Loucy (cell line): ENCODE measurements at regions not wholly inside any gene's neighbourhood (a gene's known extent, or its start where the extent isn't known, plus 50 kb on each side); places are given as distances from the start of the nearest gene placed in this dataset.

Experiments used
- H2AFZ ChIP-seq: fragments of 200-600 bp; sonication (generic); 2 replicates; pipeline ENCODE4 v1.6.0; 2016; ENCODE audit warnings: antibody characterized with exemption, mild to moderate bottlenecking, low read length, moderate library complexity
- H3F3A ChIP-seq: fragments of 200-600 bp; 2 replicates; pipeline ENCODE4 v1.6.0; 2016; ENCODE audit warnings: antibody characterized with exemption, low read depth, mild to moderate bottlenecking
- H3K27me3 ChIP-seq: fragments of 200-600 bp; sonication (generic); 2 replicates; pipeline ENCODE4 v1.6.1; 2014; ENCODE audit warnings: low read length, mild to moderate bottlenecking; ENCODE audit not compliant: insufficient read depth, poor library complexity, severe bottlenecking
- H3K36me3 ChIP-seq: fragments of 200-600 bp; sonication (generic); 2 replicates; pipeline ENCODE4 v1.6.1; 2016; ENCODE audit warnings: low read length; ENCODE audit not compliant: insufficient read depth
- H3K4me1 ChIP-seq: fragments of 200-600 bp; sonication (generic); 2 replicates; pipeline ENCODE4 v1.5.1; 2014; ENCODE audit warnings: low read length, mild to moderate bottlenecking; ENCODE audit not compliant: insufficient read depth, poor library complexity, severe bottlenecking
- H3K4me2 ChIP-seq: fragments of 200-600 bp; sonication (generic); 2 replicates; pipeline ENCODE4 v1.6.0; 2014; ENCODE audit warnings: antibody characterized with exemption, low read length, low read depth, mild to moderate bottlenecking; ENCODE audit not compliant: poor library complexity, severe bottlenecking
- H3K4me3 ChIP-seq: fragments of 200-600 bp; sonication (generic); 2 replicates; pipeline ENCODE4 v1.5.1; 2014; ENCODE audit warnings: low read length, mild to moderate bottlenecking, mixed read lengths; ENCODE audit not compliant: poor library complexity, severe bottlenecking
- H3K79me2 ChIP-seq: fragments of 200-600 bp; sonication (generic); 2 replicates; pipeline ENCODE4 v1.6.1; 2014; ENCODE audit warnings: low read length; ENCODE audit not compliant: insufficient read depth
- H3K9ac ChIP-seq: fragments of 200-600 bp; sonication (generic); 2 replicates; pipeline ENCODE4 v1.6.0; 2014; ENCODE audit warnings: mild to moderate bottlenecking, low read depth, low read length, moderate library complexity; ENCODE audit not compliant: poor library complexity, severe bottlenecking
- H3K9me2 ChIP-seq: fragments of 200-600 bp; sonication (generic); replicated peaks from 2 replicates; pipeline ENCODE4 v1.6.1; 2016; ENCODE audit warnings: low read depth, low read length, mixed read lengths
- H3K9me3 ChIP-seq: fragments of 200-600 bp; sonication (generic); 2 replicates; pipeline ENCODE4 v1.6.1; 2014; ENCODE audit warnings: mild to moderate bottlenecking, antibody characterized with exemption, low read length, low read depth; ENCODE audit not compliant: insufficient read depth
- H4K20me1 ChIP-seq: fragments of 200-600 bp; sonication (generic); 2 replicates; pipeline ENCODE4 v1.6.0; 2014; ENCODE audit warnings: antibody characterized with exemption, low read length, mild to moderate bottlenecking; ENCODE audit not compliant: insufficient read depth, poor library complexity, severe bottlenecking
- CTCF ChIP-seq: fragments of 200-600 bp; sonication (generic); conservative IDR thresholded peaks from 2 replicates; pipeline ENCODE4 v1.5.1; 2014; ENCODE audit warnings: mild to moderate bottlenecking, antibody characterized with exemption, low read length
- EZH2phosphoT487 ChIP-seq: fragments of 200-600 bp; IDR thresholded peaks from 2 replicates; pipeline ENCODE4 v1.6.1; 2018; ENCODE audit warnings: antibody characterized with exemption, mild to moderate bottlenecking, moderate library complexity, borderline replicate concordance

GRCh38 chr4:54843106-54843505 is 185.3 kb downstream of the KIT start:
- no peak overlapping the region for H2AFZ ChIP-seq
- no peaks in the 10 kb centered on the region for H3K27me3 ChIP-seq

GRCh38 chr4:54842656-54843055 is 184.9 kb downstream of the KIT start:
- Histone ChIP-seq H3K9ac (no peak overlapping the region), H3K4me2 (no peak overlapping the region), H3K4me1 (peaks cover 22% of the 10 kb centered on the region), H3K4me3 (no peak overlapping the region), H3K9me3 (no peaks in the 10 kb centered on the region), H4K20me1 (no peaks in the 10 kb centered on the region), H3K9me2 (no peaks in the 10 kb centered on the region), H2AFZ (no peak overlapping the region), H3K27me3 (no peaks in the 10 kb centered on the region), H3K79me2 (no peaks in the 10 kb centered on the region), H3F3A (no peaks in the 10 kb centered on the region), H3K36me3 (no peaks in the 10 kb centered on the region)
- TF ChIP-seq EZH2phosphoT487 (no peak), CTCF (no peak)

More at GRCh38 chr4:54843106-54843505, 185.3 kb downstream of the KIT start:
- Histone ChIP-seq H3K9ac (no peak overlapping the region), H3K79me2 (no peaks in the 10 kb centered on the region), H3F3A (no peaks in the 10 kb centered on the region), H3K4me1 (peaks cover 22% of the 10 kb centered on the region), H3K4me3 (no peak overlapping the region), H3K4me2 (no peak overlapping the region), H3K9me3 (no peaks in the 10 kb centered on the region), H3K36me3 (no peaks in the 10 kb centered on the region), H3K9me2 (no peaks in the 10 kb centered on the region), H4K20me1 (no peaks in the 10 kb centered on the region)
- TF ChIP-seq CTCF (no peak), EZH2phosphoT487 (no peak)

- Histone ChIP-seq H3K4me2 (peak overlapping the region; percentile 5), H3K36me3 (no peaks in the 10 kb centered on the region), H3K9me3 (no peaks in the 10 kb centered on the region), H3K9me2 (no peaks in the 10 kb centered on the region), H3K79me2 (no peaks in the 10 kb centered on the region), H2AFZ (peak overlapping the region; percentile 44), H3F3A (no peaks in the 10 kb centered on the region), H3K4me3 (no peak overlapping the region), H3K9ac (no peak overlapping the region), H3K4me1 (peaks cover 22% of the 10 kb centered on the region), H4K20me1 (no peaks in the 10 kb centered on the region), H3K27me3 (no peaks in the 10 kb centered on the region)
- TF ChIP-seq EZH2phosphoT487 (no peak), CTCF (no peak)
These were observed 184.5 kb downstream of the KIT start for GRCh38 chr4:54842226-54842625.
